ENCODE measurements at regions not wholly inside any gene's neighbourhood (a gene's known extent, or its start where the extent isn't known, plus 50 kb on each side); places are given as distances from the start of the nearest gene placed in this dataset.
"Not testable (repeated sequence)": the region's sequence is repeated elsewhere in the genome, so short reads cannot be mapped to it uniquely, and the experiment has no call there.

DNA sequence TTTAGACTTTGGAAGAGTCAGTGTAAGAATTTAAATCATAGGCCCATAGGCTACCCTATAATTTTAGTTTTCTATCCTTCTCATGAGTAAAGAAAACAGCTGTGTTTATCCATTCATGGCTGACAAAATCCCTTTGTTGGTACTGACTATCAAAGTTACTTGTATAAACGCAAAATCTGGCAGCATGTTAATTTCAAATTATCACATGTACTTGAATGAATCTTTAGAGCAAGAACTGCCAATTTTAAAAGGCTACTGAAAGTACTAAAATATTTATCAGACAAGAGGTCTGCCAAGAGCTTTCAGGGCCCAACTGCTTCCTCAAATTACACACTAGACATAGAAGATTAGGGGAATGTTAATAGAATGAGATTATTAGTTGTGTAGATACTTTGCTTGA is 66.6 kb downstream of the MYL12B start:
- no peak for DNase-seq (ENCODE audit: low read depth in 1 of 2, low spot score in 1 of 2)

GRCh38 chr18:3329471-3329870 is 67.5 kb downstream of the MYL12B start:
- DNase-seq (ENCODE audit: low read depth in 1 of 2, low spot score in 1 of 2), result no peak

DNA sequence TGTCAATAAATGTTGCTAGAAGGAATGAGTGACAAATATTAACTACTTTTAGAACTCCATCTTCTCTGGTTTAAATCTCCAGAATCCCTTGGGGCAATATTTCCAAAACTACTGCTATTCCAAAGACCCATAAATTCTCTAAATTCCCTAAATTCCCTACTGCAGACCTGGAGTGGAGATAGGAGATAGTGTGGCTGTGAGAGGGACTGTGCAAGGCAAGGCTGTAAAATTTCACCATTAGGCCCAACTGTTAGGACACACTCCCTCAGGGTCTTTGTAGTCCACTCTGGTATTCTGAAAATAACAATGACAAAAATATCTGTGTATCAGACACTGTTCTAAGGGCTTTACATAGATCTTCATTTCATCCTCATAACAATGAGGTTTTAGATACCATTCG is 67.9 kb downstream of the MYL12B start:
- no peak for DNase-seq (ENCODE audit: low read depth in 1 of 2, low spot score in 1 of 2)

GRCh38 chr18:3330622-3331021 is 68.7 kb downstream of the MYL12B start:
- no peak for DNase-seq (ENCODE audit: low read depth in 1 of 2, low spot score in 1 of 2)

GRCh38 chr18:3332376-3332775 is 70.4 kb downstream of the MYL12B start:
- DNase-seq (ENCODE audit: low read depth in 1 of 2, low spot score in 1 of 2), result no peak

DNA sequence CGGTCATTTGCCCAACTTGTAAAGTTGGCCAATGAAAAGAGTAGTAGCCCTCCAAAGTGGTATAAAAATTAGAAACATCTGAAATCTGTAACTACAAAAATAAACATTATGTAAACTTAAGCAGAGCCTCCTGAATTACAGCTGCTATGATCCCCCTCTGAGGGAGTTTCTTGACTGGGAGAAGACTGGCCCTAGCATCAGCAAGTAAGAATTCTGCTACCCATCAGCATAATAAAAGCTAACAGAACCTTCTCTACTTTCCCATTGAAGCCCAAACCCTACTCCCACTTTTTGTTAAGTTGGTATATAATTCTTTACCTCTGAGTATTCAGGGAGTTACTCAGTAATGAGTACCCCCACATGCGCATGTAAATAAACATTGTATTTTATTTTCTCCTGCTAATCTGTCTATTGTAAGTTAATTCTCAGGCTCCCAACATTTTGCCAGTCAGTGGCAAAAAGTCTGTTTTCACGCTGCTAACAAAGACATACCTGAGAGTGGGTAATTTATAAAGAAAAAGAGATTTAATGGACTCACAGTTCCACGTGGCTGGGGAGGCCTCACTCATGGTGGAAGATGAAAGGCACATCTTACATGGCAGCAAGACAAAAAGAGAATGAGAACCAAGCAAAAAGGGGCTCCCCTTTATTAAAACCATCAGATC is 71.3 kb downstream of the MYL12B start:
- no peak for DNase-seq (ENCODE audit: low read depth in 1 of 2, low spot score in 1 of 2)

DNA sequence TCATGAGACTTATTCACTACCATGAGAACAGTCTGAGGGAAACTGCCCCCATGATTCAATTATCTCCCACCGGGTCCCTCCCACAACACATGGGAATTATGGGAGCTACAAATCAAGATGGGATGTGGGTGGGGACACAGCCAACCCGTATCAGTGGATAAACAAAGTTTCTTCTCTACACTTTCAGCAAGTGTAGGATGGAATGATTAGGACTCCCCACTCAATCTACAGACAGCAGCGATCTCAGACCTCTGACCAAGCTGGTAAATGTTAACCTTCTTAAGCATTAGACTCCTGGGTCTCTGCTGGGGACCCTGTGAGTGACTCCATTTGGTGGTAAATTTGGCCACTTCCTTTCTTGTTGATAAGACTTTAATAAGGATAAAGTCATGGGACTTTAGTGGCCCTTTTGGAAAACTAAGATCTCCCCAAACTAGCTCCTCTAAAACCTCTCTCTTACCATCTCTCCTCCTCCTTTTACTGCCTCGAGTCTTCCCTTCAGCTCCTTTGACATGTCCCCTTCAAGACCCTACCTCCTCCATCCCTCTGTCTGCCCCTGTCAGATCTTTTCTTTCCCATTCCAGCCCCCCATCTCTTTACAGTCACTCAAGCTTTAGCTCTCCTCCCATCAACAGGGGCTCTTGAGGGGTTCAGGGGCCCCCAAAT is 71.9 kb downstream of the MYL12B start:
- no peak for DNase-seq (ENCODE audit: low read depth in 1 of 2, low spot score in 1 of 2)

GRCh38 chr18:3340015-3340681 is 78.2 kb downstream of the MYL12B start:
- peak in 1 of 2 donors; percentile 4 for DNase-seq (ENCODE audit: low read depth in 1 of 2, low spot score in 1 of 2)

GRCh38 chr18:3340682-3341097 is 78.8 kb downstream of the MYL12B start:
- DNase-seq (ENCODE audit: low read depth in 1 of 2, low spot score in 1 of 2), result no peak

DNA sequence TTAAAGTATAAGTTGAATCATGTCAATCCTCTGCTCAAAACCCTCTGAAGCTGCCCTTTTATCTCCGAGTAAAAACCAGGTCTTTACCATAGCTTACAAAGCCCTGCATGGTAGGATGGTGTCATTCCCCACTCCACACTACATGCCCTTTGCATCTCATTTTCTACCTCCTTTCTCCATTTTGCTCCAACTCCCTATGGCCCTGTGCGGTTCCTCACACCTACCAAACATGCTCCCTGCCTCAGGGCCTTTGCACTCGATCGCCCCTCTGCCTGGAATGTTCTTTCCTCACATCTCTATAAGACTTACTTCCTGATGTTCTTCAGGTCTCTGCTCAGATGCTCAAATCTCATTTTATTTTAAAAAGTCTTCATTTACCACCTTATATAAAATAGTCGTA is 80.7 kb downstream of the MYL12B start:
- no peak for DNase-seq (ENCODE audit: low read depth in 1 of 2, low spot score in 1 of 2)

GRCh38 chr18:3345452-3345851 is 83.5 kb downstream of the MYL12B start:
- no peak for DNase-seq (ENCODE audit: low read depth in 1 of 2, low spot score in 1 of 2)

DNA sequence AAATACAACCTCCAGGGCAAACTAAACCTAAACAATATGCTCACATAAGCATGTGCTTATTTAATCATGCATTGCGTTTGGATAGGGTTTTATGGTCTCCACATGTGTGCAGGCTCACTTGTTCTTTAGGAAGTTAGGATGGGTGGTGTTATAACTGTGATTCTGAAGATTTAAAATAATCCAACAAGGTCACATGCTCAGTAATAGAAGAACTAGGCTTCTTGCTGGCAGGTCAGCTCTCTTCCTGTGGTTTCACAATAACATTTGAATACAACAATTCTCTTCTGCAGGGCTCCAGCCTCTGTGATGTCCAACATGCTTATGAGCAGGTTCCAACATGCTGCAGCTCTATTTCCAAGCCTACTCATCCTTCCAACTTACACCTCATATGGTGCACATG is 84.0 kb downstream of the MYL12B start:
- no peak for DNase-seq (ENCODE audit: low read depth in 1 of 2, low spot score in 1 of 2)

DNA sequence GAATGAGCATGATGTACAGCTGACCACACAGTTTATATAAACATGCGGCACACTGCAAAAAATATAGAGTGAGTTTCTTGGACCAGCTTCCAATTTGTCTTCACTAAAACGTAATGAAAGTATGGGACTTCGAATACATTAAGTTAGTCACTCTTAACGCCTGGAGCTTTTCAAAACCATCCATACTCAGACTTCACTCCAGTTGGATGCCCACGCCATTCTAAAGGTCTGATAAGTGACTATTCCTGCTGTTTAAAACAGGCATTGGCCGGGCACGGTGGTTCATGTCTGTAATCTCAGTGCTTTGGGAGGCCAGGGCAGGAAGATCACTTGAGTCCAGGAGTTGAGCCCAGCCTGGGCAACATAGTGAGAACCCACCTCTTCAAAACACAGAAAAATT is 84.6 kb downstream of the MYL12B start:
- no peak for DNase-seq (ENCODE audit: low read depth in 1 of 2, low spot score in 1 of 2)

DNA sequence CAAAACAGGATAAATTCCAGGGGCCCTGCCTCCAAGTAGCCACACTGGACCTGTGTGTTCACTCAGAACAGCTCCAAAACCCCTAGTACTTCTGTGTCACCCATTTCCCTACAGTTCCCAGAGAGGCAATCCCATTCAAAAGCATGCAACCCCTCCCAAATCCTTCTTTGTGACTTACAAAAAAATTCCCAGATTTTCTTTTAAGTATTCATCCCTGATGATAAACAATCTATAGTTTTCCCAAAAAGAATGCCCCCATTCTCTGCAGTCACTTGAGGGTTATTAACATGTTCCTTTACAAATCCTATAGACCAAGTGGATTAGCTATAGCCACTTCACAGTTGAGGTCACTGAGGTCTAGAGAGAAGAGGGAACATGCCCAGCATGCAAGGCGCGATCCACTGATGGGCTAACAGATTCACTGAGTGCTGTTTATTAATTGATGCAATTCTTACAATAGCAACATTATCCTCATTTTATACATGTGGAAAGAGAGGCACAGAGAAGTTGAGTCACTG is 85.4 kb downstream of the MYL12B start:
- DNase-seq (ENCODE audit: low read depth in 1 of 2, low spot score in 1 of 2), result no peak

DNA sequence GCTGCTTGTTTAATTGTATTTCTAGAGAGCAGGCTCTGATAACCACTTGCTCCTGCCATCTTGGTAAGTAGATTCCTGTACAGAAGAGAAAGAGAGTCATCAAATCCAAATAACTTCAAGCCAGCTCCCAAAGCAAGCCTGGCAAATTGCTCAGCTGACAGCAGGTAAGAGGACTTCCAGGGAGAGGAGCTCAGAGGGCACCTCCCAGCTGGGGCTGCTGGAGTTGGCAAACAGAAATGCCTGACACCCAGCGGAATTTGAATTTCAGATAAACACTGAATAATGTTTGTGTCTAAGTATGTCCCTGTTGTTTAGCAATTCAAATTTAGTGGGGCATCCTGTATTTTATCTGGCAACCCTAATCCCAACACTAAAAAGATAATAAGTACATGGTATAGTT is 86.2 kb downstream of the MYL12B start:
- DNase-seq (ENCODE audit: low read depth in 1 of 2, low spot score in 1 of 2), result no peak

DNA sequence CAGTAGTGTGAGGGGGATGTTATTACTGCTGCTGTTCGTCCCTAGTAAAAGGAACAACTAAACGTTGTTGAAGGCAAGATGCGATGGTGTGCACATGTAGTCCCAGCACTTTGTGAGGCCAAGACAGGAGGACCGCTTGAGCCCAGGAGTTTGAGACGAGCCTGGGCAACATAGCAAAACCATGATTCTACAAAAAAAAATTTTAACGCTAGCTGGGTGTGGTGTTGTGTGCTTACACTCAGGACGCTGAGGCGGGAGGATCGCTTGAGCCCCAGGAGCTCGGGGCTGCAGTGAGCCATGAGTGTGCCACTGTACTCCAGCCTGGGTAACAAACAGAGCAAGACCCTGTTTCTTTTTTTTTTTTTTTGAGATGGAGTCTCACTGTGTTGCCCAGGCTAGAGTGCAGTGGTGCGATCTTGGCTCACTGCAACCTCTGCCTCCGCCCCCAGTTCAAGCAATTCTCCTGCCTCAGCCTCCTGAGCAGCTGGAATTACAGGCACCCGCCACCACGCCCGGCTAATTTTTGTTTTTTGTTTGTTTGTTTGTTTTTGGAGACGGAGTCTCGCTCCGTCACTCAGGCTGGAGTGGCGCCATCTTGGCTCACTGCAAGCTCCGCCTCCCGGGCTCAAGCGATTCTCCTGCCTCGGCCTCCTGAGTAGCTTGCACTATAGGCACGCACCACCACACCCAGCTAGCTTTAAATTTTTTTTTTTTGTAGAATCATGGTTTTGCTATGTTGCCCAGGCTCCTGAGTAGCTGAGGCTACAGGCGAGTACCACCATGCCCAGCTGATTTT is 87.3 kb downstream of the MYL12B start:
- DNase-seq (ENCODE audit: low read depth in 1 of 2, low spot score in 1 of 2), result not testable (repeated sequence)

DNA sequence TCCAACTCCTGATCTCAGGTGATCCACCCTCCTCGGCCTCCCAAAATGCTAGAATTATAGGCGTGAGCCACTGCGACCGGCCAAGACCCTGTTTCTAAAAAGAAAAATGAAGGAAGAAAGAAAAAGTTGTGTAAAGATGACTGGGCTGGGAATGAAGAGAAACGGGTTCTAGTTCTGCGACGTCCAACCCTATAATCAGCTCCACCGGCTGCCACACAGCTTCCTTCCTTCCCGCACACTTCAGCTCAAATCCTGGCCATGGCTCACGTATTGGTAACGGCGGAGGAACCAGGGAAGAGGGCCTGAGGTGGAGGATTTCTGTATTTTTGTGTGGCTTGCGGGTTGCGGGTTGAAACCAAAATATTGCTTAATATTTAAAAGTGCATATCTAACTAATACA is 88.1 kb downstream of the MYL12B start:
- no peak for DNase-seq (ENCODE audit: low read depth in 1 of 2, low spot score in 1 of 2)

DNA sequence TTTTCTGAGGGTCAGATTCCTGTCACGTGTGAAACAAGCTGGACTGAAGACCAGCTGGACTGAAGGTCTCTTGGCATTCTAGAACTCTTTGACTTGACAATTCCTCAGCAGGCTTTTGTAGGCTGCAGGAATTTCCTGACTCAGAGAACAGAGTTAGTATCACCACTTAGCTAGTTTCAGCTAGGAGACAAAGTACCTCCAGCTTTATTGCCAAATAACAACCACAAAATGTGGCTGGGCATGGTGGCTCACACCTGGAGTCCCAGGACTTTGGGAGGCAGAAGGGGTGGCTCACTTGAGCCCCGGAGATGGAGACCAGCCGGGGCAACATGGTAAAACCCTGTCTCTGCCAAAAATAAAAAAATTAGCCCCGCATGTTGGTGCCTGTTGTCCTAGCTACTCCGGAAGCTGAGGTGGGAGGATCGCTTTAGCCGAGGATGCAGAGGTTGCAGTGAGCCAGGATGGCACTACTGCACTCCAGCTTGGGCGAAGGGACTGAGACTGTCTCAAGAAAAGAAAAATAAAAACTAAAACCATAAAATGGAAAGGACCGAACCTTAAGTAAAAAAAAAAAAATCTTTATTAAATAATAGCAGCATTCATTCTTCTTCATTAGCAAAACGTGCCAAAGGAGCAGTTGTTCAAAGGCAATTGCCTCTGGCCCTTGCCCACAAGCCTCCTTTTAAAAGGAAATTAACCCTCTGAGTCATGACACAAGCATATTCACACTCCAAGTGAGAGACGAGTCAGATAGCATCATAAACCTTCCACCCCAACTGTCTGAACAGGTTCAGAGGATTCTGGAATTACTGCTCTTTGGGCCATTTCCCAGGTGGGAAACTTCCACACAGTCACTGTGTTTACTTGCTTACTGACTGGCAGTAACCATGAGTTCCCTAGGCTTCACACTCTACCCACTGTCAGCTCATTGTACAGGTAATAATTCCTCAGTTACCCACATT is 88.9 kb downstream of the MYL12B start:
- DNase-seq (ENCODE audit: low read depth in 1 of 2, low spot score in 1 of 2), result no peak

GRCh38 chr18:3354506-3354905 is 92.6 kb downstream of the MYL12B start:
- DNase-seq (ENCODE audit: low read depth in 1 of 2, low spot score in 1 of 2), result no peak

DNA sequence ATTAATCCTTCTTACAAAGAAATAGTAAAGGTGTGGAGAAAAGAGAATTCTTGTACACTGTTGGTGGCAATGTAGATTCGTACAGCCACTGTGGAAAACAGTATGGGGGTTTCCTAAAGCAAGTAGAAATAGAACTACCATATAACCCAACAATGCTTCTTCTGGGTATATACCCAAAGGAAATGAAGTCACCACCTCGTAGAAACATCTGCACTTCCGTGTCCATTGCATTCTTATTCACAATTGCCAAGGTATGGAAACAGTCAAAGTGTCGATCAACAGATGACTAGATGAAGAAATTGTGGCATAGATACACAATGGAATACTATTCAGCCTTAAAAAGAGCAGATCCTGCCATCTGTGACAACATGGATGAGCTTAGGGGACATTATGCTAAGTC is 93.4 kb upstream of the TGIF1 start:
- DNase-seq (ENCODE audit: low read depth in 1 of 2, low spot score in 1 of 2), result no peak
